Osteoblast (primary cell): ENCODE measurements at regions not wholly inside any gene's neighbourhood (a gene's known extent, or its start where the extent isn't known, plus 50 kb on each side); places are given as distances from the start of the nearest gene placed in this dataset.

ENCODE experiments used
- DNase-seq: peaks from one replicate; pipeline ENCODE4 v3.0.0; 2011; ENCODE audit warnings: low spot score, mixed read lengths; ENCODE audit not compliant: insufficient read length; ENCODE audit errors: missing footprints
- H2AFZ ChIP-seq: 2 replicates; pipeline ENCODE4 v1.6.0; 2011; ENCODE audit warnings: mild to moderate bottlenecking, low read length
- H3K27ac ChIP-seq: 2 replicates; pipeline ENCODE4 v1.5.1; 2011; ENCODE audit warnings: mild to moderate bottlenecking, low read depth, low read length, moderate library complexity
- H3K27me3 ChIP-seq: 2 replicates; pipeline ENCODE4 v1.6.0; 2012; ENCODE audit warnings: mild to moderate bottlenecking, control low read depth, inconsistent platforms, low read length, moderate library complexity; ENCODE audit not compliant: insufficient read depth
- H3K36me3 ChIP-seq: 2 replicates; pipeline ENCODE4 v1.5.1; 2011; ENCODE audit warnings: mild to moderate bottlenecking, low read length, control low read depth, moderate library complexity; ENCODE audit not compliant: insufficient read depth
- H3K4me1 ChIP-seq: 2 replicates; pipeline ENCODE4 v1.5.1; 2011; ENCODE audit warnings: mild to moderate bottlenecking, low read length, control low read depth, moderate library complexity; ENCODE audit not compliant: insufficient read depth
- H3K4me2 ChIP-seq: 2 replicates; pipeline ENCODE4 v1.6.0; 2011; ENCODE audit warnings: mild to moderate bottlenecking, low read length; ENCODE audit not compliant: insufficient read depth
- H3K4me3 ChIP-seq: fragments of 200-600 bp; sonication (generic); 3 replicates; pipeline ENCODE4 v1.5.1; 2012; ENCODE audit warnings: mild to moderate bottlenecking, low read length, inconsistent platforms; ENCODE audit not compliant: insufficient read depth
- H3K79me2 ChIP-seq: 2 replicates; pipeline ENCODE4 v1.6.0; 2012; ENCODE audit warnings: mild to moderate bottlenecking, low read length, control low read depth, inconsistent platforms; ENCODE audit not compliant: insufficient read depth
- H3K9me3 ChIP-seq: 2 replicates; pipeline ENCODE4 v1.5.1; 2011; ENCODE audit warnings: low read depth, low read length, control low read depth
- H4K20me1 ChIP-seq: 2 replicates; pipeline ENCODE4 v1.6.0; 2012; ENCODE audit warnings: mild to moderate bottlenecking, low read length, control low read depth; ENCODE audit not compliant: insufficient read depth
- TF ChIP-seq, protein P1 (sequence below): IDR thresholded peaks from 2 replicates; pipeline ENCODE4 v1.5.1; 2011; ENCODE audit warnings: mild to moderate bottlenecking, low read depth, low read length, moderate library complexity; ENCODE audit errors: extremely low read depth

DNA sequence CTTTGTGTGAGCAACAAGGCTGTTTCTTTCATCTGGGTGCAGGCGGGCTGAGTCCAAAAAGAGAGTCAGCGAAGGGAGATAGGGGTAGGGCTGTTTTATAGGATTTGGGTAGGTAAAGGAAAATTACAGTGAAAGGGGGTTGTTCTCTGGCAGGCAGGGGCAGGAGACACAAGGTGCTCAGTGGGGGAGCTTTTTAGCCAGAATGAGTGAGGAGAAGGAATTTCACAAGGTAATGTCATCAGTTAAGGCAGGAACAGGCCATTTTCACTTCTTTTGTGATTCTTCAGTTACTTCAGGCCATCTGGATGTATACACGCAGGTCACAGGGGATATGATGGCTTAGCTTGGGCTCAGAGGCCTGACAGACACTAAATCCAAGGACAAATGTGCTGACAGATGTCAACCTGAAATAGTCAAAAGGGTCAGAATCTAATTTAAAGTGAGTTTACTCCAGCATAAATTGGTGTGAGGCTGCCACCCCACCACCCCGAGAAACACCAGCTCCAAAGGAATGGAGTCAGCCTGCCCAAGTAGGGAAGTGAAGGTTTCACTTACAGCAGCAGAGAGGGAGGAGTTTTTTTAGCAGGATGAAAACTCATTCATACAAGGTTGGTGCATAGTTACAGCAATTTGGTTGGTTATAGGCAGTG, 560.0 kb upstream of the CDH4 start:
- TF ChIP-seq, protein P1, sequence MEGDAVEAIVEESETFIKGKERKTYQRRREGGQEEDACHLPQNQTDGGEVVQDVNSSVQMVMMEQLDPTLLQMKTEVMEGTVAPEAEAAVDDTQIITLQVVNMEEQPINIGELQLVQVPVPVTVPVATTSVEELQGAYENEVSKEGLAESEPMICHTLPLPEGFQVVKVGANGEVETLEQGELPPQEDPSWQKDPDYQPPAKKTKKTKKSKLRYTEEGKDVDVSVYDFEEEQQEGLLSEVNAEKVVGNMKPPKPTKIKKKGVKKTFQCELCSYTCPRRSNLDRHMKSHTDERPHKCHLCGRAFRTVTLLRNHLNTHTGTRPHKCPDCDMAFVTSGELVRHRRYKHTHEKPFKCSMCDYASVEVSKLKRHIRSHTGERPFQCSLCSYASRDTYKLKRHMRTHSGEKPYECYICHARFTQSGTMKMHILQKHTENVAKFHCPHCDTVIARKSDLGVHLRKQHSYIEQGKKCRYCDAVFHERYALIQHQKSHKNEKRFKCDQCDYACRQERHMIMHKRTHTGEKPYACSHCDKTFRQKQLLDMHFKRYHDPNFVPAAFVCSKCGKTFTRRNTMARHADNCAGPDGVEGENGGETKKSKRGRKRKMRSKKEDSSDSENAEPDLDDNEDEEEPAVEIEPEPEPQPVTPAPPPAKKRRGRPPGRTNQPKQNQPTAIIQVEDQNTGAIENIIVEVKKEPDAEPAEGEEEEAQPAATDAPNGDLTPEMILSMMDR, result no peak
- no peaks in the 10 kb centered on the region for H4K20me1 ChIP-seq
- H3K4me2 ChIP-seq, result no peak overlapping the region
- no peak overlapping the region for H3K4me3 ChIP-seq
- H3K27me3 ChIP-seq, result no peaks in the 10 kb centered on the region
- DNase-seq, result no peak
- no peak overlapping the region for H3K27ac ChIP-seq
- peaks cover 9% of the 10 kb centered on the region for H3K4me1 ChIP-seq
- no peaks in the 10 kb centered on the region for H3K36me3 ChIP-seq
- no peaks in the 10 kb centered on the region for H3K9me3 ChIP-seq
- H2AFZ ChIP-seq, result no peak overlapping the region
- H3K79me2 ChIP-seq, result no peaks in the 10 kb centered on the region

DNA sequence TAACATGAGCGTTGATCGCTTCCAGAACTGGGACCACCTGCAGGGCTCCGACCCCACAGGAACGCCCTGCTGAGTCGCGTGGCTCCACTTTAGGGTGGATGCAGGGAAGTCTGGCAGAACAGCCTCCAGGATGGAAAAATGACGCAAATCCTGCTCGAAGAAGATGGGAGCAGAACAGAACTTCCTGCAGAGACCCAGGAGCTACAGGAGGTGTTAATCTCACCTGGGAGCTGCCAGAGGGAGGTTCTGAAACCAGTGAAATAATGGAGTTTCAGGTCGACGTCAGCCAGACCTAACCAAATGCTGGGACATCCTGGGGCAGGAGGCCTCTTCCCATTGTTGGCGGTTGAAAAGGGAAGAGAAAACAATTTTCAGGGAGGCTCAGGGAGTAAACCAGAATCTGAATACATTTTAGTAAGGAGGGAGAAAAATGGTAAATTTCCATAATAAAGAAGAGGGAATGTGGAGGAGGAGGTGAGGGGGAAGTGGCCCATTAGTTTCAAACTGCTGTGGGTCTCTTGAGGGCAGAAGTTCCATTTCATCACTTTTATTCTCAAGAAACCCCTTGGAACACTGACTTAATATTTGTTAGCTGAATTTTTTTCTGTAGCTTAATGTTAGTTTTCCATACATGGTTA, 558.4 kb upstream of the CDH4 start:
- no peak for DNase-seq
- TF ChIP-seq, protein P1, result no peak
- Histone ChIP-seq H2AFZ (no peak overlapping the region), H3K27ac (no peak overlapping the region), H4K20me1 (no peaks in the 10 kb centered on the region), H3K4me2 (no peak overlapping the region), H3K27me3 (no peaks in the 10 kb centered on the region), H3K4me3 (no peak overlapping the region), H3K36me3 (no peaks in the 10 kb centered on the region), H3K79me2 (no peaks in the 10 kb centered on the region), H3K9me3 (no peaks in the 10 kb centered on the region), H3K4me1 (peaks cover 9% of the 10 kb centered on the region)

DNA sequence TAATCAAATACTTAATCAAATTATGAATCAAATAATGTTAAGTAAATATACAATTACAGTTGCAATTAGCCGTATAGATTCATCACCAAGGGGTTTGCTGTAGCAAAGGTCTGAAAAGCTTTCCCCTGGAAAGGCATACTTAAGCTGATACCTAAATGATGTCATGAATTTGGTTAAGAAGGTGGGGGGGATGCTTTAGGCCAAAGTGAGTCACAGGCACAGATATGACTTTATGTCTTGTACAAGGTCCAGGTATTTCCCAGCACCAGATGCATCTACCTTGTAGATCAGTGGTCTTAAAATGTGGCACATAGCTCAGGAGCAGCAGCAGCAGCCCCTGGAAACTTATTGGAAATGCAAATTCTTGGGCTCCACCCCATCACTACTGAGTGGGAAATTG, 557.3 kb upstream of the CDH4 start:
- no peak overlapping the region for H3K4me2 ChIP-seq

More for the DNA sequence above, 557.3 kb upstream of the CDH4 start:
- Histone ChIP-seq H3K4me1 (peaks cover 9% of the 10 kb centered on the region), H3K9me3 (no peaks in the 10 kb centered on the region), H3K27ac (no peak overlapping the region), H3K36me3 (no peaks in the 10 kb centered on the region), H3K27me3 (no peaks in the 10 kb centered on the region), H3K4me3 (no peak overlapping the region), H2AFZ (no peak overlapping the region), H3K79me2 (no peaks in the 10 kb centered on the region), H4K20me1 (no peaks in the 10 kb centered on the region)
- TF ChIP-seq, protein P1, result no peak
- DNase-seq, result no peak
